ENCODE measurements at regions not wholly inside any gene's neighbourhood (a gene's known extent, or its start where the extent isn't known, plus 50 kb on each side); places are given as distances from the start of the nearest gene placed in this dataset.

DNA sequence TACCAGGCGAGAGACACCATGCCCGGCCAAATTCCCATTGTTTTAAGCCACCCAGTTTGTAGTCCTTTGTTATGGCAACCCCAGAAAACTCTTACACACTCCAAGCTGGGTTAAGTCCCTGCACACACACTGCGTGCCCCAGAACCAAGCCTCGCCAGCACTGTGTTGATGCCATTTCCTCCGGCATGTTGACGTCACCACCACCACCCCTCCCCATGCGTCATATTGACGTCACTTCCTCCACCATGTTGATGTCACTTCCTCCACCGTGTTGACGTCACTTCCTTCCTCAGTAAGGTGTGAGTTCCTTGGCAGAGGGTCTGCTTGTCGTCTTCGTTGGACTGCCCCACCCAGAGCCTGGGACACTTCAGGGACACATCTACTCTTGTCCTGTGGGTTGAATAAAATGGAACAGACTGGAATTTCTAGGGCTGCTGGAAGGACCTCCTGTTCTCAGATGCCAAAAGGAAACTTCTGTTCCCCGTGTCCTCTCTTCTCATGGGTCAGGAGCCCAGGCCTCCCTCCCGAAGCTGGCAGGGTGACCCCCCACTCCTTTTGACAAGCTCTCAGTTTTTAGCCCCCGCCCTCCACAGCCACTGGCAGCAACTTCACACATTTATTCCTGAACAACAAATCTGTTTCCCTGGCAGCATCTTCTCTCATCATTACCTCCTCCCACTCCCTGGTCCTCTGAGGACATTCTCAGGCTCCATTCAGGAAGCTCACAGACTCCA lies 643.3 kb downstream of the NPHP4 start:
- no peak for TF ChIP-seq SP1 (IDR thresholded peaks at IDR 0.05; ENCODE audit: low read depth)
- no peak for TF ChIP-seq RAD21 (IDR thresholded peaks at IDR 0.05; ENCODE audit: low read depth)
- no peak for TF ChIP-seq ZNF274 (IDR thresholded peaks at IDR 0.05; ENCODE audit: low read depth, low read length)

Data from HCT116 (cell line).